ENCODE measurements at regions not wholly inside any gene's neighbourhood (a gene's known extent, or its start where the extent isn't known, plus 50 kb on each side); places are given as distances from the start of the nearest gene placed in this dataset.

DNA sequence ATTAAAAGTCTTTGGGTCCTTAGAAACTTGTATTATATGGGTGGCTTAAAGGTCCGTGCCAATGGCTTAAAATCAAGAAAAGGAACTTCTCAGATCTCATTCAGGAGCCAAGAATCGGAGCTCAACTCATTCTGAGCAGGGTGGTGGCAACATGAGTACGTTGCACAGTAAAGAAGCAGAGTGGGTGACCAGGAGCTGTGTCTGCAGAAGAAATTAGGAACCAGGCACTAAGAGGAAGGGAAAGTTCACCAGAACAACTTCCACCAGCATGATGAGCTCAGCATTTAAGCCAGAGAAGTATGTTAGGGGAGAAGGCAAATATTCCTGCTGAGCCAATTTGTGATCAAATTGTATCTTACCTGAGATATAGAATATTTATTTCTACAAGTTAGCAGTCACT lies 236.0 kb upstream of the NRP1 start:
- TF ChIP-seq, protein P1, sequence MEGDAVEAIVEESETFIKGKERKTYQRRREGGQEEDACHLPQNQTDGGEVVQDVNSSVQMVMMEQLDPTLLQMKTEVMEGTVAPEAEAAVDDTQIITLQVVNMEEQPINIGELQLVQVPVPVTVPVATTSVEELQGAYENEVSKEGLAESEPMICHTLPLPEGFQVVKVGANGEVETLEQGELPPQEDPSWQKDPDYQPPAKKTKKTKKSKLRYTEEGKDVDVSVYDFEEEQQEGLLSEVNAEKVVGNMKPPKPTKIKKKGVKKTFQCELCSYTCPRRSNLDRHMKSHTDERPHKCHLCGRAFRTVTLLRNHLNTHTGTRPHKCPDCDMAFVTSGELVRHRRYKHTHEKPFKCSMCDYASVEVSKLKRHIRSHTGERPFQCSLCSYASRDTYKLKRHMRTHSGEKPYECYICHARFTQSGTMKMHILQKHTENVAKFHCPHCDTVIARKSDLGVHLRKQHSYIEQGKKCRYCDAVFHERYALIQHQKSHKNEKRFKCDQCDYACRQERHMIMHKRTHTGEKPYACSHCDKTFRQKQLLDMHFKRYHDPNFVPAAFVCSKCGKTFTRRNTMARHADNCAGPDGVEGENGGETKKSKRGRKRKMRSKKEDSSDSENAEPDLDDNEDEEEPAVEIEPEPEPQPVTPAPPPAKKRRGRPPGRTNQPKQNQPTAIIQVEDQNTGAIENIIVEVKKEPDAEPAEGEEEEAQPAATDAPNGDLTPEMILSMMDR (conservative IDR thresholded peaks at IDR 0.05; ENCODE audit: low read depth, low read length), result no peak
- no peak overlapping the region for H3K4me3 ChIP-seq (ENCODE audit: low read depth, low read length)
- no peak for DNase-seq (ENCODE audit: low read depth)

DNA sequence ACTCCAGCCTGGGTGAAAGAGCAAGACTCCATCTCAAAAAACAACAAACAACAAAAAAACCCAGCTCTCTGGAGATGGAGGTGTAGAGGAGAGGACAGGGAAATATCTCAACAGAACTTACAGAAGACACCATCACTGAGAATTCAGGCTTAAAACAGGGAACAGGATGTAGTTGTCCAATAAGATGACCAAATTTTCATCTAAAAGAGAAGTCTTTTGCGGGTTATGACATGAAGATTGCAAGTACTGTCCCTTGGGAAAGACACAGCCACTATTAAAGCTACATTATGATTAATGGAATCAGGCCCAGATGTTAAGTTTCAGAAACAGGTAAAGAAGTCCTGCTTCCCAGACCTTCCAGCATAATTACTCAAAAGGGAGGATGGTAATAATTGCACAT lies 235.2 kb upstream of the NRP1 start:
- no peak for DNase-seq (ENCODE audit: low read depth)
- TF ChIP-seq, protein P1 (conservative IDR thresholded peaks at IDR 0.05; ENCODE audit: low read depth, low read length), result no peak
- H3K4me3 ChIP-seq (ENCODE audit: low read depth, low read length), result no peak overlapping the region

DNA sequence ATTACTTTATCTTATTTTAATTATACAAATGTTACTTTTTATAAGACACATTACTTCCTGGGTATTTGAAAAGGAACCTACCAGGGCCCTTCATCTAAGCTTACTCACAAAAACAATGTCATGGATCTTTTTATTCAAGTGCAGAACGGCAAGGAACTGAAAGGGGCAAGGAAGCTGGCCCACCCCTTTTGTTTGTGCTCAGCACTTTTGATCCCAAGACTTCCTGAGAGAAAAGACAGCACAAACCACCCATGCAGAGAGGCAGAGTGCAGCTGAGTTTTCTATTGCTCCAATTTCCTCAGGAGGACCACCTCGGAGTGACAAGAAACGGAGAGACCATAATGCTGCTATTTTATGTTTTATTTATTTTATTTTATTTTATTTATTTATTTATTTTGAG lies 232.0 kb upstream of the NRP1 start:
- TF ChIP-seq, protein P1 (conservative IDR thresholded peaks at IDR 0.05; ENCODE audit: low read depth, low read length), result no peak
- no peak overlapping the region for H3K4me3 ChIP-seq (ENCODE audit: low read depth, low read length)
- no peak for DNase-seq (ENCODE audit: low read depth)

DNA sequence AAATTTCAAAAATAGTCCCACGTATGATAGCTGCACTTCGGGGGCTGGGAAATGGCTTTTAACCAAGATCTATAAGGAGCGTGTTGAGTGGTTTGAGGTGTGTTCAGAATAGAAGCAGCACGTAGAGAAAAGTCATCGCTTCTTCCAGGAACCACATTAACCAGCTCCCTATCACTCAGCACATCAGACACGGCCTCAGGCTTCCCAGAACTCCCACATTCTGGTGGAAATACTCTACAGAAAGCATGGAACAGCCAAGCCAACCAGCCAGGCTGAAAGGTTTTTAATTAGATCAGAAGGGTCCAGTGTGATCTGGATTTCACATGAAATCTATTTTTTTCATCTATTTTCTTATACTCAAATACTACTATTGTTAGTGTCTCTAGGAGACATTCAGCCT lies 231.5 kb upstream of the NRP1 start:
- TF ChIP-seq, protein P1 (conservative IDR thresholded peaks at IDR 0.05; ENCODE audit: low read depth, low read length), result no peak
- no peak overlapping the region for H3K4me3 ChIP-seq (ENCODE audit: low read depth, low read length)
- DNase-seq (ENCODE audit: low read depth), result no peak

DNA sequence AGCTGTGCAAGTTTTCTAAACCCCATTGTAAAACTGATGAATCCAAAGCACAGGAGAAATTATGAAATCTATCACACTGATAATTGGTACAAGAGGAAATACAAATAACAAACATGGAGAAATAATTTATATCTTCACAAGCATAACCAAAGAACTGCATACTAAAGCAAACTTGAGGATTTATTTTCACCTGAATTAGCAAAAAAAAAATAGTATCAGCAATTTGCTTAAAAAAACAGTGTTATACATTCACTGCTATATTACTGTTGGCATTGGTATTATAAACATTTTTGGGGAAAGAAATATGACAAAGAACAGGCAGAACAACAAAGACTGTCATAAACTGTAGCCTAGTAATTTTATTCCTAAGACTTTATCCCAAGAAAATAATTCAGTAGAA lies 230.8 kb upstream of the NRP1 start:
- H3K4me3 ChIP-seq (ENCODE audit: low read depth, low read length), result no peak overlapping the region
- TF ChIP-seq, protein P1 (conservative IDR thresholded peaks at IDR 0.05; ENCODE audit: low read depth, low read length), result no peak
- DNase-seq (ENCODE audit: low read depth), result no peak

DNA sequence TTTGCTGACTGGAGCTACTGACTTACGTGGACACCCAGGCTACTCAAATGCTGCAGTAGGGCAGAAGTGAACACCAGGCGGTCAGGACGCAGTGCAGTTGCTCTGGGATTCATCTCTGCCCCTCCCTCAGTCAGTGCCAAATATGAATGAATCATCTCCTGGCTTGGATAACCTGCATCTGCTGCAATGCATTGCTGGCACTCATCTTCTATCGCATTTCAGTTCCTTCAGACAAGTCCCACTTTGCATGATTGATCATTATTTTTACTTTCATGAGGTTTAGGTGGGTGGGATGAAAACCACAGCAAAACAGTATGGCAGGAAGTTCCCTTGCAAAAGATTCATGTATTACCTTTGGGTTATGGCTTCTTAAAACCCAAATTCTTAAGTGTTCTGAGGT lies 224.6 kb upstream of the NRP1 start:
- TF ChIP-seq, protein P1 (conservative IDR thresholded peaks at IDR 0.05; ENCODE audit: low read depth, low read length), result no peak
- H3K4me3 ChIP-seq (ENCODE audit: low read depth, low read length), result no peak overlapping the region
- DNase-seq (ENCODE audit: low read depth), result peak; percentile 71

DNA sequence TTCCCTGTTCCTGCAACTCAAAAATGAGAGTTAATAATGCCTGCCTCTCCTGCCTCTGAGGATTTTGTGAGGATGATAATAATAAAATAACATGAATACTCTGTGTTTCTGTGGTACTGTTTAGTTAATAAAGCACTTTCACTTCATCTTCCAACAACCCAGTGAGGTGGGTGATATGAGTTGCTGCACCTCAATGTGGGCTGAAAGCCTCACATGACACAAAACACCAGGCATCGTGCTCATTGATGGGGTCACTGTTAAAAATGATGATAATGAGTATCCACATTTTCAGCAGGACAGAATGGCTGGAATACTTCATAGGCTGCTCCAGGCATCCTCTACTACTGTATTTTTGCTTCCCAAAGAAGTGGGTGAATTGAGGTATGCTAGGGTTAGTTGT lies 222.8 kb upstream of the NRP1 start:
- no peak overlapping the region for H3K4me3 ChIP-seq (ENCODE audit: low read depth, low read length)
- DNase-seq (ENCODE audit: low read depth), result no peak
- TF ChIP-seq, protein P1 (conservative IDR thresholded peaks at IDR 0.05; ENCODE audit: low read depth, low read length), result no peak
